Colon (tissue), 2 donors: ENCODE measurements at regions not wholly inside any gene's neighbourhood (a gene's known extent, or its start where the extent isn't known, plus 50 kb on each side); places are given as distances from the start of the nearest gene placed in this dataset.

ENCODE experiments used
- FAIRE-seq: peaks from 2 replicates; lab custom pipeline; 2012; peaks lifted over from hg19 to GRCh38; lab: Jason Lieb, UNC
- donor health status: control.
- donor health status: control.

DNA sequence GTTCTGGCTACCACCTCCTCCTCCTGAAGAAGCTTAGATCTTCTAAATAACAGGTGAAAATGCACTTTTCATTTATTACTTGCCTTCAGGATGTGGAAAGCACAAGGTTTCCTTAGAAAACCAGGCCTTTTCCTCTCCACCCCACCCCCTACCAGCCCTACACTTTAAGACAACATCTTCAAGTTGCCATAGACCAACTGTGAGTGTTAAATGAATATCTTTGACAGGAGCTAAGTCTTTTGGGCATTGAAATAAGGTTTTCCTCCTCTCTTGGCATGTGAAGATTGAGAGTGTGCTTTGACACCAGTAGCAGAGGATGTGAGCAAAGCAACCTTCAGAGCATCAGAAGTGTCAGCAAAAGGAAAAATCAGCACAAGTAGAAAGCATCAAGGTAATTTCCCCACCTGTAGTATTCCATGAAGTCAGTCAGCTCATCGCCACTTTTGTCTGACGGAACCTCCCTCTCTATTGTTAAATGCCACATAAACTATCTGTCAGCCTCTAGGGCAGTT lies 532.3 kb upstream of the MMS22L start:
- FAIRE-seq: no peak

DNA sequence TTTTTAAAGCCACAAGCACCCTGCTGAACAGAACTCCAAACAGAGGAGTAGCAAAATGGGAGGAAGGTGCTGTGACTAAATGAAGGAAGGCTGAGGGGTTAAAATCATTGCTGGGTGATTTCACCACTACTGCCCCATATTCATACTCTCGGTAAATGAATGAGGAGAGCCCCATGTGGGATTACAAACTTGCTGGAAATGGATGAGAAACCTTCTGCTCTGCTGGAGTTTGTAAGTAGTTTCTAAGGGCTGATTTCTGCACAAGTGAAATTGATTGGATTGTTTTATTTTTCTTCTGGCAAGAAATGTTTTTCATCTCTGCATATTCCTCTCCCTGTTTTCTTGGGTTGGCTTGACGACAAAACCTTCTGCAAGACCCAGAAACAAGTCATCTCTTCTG lies 533.5 kb upstream of the MMS22L start:
- FAIRE-seq: no peak

DNA sequence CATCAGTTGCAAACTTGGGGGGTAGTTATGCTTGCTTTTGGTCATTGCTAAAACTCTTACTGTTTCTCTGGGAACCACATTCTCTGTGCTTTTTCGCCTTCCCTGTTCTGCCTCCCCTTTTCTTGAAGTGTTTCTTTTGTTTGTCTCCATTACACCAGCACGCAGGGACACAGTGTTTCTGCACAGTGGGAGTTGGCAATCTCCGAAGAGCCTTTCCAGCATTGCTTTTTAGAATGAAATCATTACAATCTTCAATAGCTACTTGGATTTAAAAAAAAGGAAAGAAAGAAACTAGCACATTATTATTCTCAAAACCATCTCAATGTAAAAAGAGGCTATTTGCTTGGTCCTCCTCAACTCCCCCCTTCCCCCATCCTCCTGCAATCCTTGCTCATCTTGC lies 536.7 kb upstream of the MMS22L start:
- no peak for FAIRE-seq

DNA sequence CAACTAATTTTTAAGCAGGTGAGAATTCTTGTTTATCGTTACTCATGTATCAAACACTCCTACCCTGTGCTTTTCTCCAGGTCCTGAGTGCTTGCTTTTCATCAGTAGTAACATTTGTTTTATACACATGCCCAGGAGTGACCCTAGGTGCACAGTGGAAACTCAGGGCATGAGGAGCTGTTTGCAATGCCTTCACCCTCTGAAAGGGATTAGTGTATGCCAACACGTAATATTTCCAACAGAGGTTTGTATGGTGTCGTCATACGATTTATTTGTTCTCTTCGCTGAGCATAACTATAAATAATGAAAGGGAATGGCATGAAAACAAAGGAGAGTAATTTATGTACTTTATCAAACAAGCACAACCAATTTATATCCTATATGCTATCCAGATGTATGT lies 537.4 kb upstream of the MMS22L start:
- FAIRE-seq: no peak

DNA sequence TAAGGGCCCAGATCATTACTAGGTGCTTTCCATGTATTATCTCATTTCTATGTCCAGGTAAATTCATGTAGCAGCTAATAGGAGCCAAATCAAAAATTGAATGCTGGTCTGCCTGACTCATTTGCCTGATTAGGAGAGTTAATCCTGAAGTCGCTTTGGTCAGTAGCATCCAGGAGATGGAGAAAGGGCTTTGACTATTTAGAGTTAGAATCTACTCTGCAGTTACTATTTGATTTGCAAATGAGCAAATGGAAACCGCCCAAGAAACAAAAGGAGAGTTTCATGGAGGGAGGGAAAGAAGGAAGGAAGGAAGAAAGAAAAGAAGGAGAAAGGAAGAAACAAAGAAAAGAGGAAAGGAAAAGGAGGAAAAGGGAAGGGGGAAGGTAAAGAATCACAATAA lies 539.6 kb upstream of the MMS22L start:
- no peak for FAIRE-seq

DNA sequence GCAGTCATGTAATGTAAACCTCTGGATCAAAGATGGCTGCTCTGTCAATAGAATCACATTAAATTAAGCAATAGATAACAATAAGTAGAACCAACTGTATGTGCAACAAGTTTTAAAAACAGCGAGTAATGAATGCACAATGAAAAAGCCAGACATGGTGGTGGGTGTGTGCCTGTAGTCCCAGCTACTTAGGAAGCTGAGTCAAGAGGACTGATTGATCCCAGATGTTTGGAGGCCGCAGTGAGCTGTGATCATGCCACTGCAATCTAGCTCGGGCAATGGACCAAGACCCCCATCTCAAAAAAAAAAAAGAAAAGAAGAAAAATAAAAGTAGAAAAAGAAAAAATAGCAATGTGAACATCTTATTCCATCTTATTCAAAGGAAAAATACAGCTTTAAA lies 558.7 kb upstream of the MMS22L start:
- FAIRE-seq: no peak

DNA sequence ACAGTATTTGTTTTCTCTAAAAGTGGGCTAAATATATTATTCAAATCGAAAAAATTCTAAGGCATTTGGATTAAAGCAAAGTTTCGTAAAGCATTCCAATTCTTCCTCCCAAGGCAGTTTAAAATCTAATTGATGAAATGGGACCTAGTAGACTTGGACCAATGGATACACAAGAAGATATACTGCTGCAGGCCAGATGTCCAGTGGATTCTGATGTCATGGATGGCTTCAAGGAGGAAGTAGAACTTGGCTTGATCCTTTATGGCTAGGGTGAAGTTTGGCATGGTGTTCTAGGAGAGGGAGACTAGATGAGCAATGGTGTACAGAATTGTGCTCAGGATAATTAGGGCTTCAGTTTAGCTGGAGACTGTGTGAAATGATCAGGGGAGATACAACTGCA lies 559.5 kb upstream of the MMS22L start:
- no peak for FAIRE-seq

DNA sequence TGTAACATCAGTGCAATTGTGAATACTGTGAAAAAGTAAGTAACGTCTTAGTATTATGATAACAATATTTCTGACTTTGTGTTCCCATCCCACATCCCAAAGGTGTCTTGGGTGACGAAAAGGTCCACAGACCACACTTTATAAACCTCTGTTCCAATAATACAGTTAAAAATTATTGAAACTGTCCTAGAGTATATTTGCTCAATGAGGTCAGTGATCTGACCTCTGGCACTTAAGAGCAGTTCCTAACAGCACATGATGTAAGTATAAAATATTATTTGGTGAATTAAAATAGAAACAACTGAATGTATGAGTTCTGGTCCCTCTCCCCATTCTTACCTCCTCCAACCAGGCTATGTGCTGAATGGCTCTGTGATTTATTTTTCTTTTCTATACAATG lies 566.4 kb upstream of the MMS22L start:
- FAIRE-seq: no peak

DNA sequence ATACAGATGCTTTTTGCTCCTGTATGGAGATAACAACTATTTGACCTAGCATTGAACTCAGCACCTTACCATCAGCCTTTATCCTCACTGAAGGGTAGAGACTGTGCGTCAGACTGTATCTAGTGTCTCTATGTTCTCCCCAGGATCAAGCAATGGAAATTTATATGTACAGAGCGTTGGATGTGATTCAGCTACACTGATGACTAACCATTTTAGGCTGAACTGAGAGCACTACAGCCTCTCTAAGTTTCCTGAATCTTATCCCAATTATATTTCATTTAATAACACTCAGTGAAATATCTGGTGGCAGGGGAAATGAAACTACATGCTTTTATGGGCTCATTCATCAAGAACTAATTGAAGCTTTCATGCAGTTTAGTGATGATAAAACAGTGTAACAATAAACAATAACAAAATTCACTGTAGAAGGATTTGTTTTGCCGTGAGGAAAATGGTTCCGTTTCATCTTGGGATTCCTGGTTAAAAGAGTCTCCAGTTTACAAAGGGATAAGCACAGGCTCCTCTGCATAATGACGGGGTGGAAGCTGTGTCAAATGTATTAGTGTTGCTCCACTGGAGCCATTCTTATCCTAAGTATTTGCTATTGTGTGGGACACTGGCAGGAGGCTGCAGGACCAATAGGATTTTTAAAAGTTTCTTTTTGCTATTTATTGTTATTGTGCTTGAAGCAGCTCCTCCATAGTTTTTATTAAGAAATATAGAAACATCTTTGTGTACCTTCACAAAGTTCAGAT lies 567.6 kb upstream of the MMS22L start:
- no peak for FAIRE-seq

DNA sequence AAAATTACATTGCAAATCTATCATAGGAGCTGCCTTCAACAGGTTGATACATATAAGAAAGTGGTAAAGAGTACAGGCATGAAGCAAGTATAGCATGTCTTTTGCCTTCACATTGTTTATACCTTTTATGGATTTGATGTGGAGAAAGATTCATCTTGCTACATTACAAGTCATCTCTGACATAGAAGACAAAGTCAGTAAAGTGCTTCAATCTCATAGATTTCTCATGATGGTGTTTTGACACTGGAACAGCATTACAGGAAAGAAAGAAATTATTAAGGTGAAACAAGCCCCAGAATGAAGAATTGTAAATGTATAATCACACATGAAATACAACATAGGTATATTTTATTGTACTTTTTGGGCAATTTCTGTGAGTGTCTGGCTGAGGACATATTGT lies 580.7 kb upstream of the MMS22L start:
- no peak for FAIRE-seq

DNA sequence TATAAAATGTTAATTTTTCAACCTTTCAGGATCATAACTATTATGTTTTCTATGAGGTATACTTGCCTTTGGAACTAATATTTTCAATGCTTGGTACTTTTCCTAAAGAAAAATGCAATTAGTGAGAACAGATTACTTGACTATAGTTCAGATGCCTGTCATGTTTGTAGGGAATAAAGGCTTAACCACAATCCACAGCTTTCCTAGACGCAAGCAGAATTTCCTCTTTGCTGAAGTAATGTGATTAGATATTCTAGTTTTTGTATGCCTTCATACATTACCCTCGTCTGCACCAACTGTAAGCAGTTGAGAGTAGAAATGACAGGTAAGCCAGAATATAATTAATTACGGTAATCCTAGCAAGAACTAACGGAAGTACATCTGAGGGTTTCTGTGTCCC lies 581.4 kb upstream of the MMS22L start:
- FAIRE-seq: no peak

DNA sequence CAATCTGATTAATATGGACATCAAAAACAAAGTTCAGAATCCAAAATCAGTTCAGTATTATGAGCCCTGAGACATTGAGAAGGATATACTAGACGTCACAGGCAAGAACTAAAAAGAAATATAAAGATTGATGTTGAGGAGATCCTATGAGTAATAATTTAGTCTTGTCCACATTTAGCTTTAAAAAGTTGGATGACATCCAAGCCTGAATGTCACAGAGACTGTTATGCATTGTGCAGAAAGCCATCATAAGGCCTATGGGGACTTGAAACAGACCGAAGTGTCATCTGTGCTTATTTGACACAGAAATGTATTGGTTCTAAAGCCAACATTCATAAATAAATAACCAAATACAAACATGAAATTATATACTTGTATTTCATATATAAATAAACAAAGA lies 581.8 kb upstream of the MMS22L start:
- no peak for FAIRE-seq

DNA sequence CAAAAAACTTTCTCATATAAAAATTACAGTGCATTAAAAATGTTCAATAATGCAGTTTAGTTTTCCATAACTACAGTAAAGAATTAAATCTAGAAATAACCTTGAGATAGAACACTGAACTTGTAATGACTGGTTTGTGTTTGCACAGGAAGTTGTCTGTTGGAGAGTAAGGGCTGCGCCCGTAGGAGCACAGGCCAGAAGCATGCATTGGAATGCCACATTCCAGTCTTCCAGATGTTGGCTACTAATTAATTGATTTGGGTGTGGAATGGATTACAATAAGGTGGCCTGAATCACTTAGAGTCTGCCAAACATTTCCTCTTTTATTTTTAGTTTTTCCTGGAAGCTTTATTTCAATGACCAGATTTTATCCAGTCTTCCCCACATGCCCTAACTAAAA lies 582.6 kb upstream of the MMS22L start:
- no peak for FAIRE-seq

DNA sequence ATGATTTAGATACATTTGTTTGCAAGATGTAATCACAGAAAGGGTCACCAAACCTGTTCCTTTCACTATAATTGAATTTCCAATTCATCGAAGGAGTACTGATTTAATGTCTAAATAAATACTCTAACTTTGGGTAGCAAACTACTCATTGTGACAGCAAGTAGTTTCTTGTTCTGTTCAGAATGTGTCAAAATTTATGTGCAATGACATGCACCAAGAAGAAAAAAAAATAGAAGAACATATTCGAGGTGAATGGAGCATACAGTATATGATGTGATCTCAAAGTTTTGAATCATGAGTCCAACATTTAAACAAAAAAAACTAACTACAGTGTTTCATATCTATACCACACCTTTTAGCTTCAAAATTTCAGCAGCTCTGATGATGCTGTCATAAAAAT lies 583.6 kb upstream of the MMS22L start:
- no peak for FAIRE-seq

DNA sequence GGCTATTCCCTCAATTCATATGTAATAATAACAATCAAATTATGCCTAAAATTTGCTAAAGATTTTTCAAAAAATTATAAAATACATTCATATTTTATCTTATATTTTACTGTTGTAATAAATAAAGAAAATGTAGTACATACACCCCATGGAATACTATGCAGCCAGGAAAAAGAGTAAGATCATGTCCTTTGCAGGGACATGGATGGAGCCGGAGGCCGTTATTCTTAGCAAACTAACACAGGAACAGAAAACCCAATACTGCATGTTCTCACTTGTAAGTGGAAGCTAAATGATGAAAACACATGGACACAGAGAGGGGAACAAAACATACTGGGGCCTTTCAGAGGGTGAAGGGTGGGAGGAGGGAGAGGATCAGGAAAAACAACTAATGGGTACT lies 584.2 kb upstream of the MMS22L start:
- no peak for FAIRE-seq

DNA sequence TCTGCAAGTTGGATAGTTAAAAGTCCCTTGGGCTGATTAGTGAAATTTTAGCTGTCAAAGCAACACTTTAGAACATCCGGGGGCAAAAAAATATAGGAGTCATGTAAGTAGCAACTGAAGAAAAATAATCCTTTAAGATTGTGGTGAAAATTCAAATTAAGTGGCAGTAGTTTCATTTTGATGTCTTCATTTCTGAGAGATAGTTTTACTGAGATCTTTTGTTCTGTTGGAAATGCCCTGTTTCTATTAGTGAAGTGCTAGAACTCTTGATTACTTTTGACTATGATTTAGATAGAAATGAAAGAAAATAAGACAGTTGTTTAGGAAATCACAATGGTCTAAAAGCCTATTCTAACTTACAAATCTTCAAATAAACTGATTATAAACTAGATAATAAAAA lies 587.3 kb upstream of the MMS22L start:
- FAIRE-seq: no peak

DNA sequence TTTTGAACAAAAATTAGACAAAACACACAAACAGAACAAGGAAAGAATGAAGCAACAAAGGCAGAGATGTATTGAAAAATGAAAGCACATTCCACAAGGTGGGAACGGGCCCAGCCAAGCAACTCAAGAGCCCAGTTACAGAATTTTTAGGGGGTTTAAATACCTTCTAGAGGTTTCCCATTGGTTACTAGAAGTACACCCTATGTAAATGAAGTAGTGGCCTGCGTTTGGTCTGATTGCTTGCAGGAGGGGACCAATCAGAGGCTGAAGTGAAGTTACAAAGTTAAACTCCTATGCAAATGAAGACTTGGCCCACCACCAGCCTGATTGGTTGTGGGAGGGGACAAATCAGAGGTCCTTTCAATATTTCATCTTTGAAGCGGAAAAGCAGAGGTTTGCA lies 593.7 kb upstream of the MMS22L start:
- no peak for FAIRE-seq

DNA sequence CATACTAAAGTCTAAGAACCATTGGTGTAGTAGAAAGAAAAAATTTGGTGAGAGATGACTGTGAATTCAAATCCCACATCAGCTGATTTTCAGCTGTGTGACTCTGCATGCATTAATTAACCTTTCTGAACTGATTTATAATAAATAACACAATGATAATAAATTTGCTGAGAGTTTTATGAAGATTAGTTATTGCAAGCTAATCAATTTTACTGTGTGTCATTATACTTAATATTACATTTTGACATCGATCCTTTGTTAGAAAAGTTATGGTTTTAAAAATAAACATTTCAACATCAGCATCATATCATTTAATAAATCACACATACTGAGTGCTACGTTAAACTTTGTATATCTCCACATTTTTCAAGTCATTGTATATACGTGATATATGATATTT lies 599.7 kb upstream of the MMS22L start:
- FAIRE-seq: no peak

DNA sequence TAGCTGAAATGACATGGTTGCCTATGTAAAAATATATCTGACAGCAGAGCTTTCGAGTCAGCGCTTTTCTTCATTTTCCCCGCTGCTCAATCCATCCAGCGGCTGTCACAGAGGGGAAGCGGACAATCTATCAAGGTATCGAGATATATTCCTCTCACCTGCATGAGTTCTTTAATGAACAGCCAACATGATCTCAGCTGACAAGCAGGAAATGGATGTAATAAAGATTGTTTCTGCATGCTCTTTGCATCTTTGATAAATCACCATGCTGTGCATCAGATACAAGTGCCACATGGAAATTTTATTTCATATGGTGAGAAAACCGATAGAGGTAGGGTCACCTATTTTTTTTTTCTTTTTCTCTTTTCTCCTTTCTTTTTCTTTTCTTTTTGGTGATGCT lies 602.3 kb upstream of the MMS22L start:
- FAIRE-seq: no peak

DNA sequence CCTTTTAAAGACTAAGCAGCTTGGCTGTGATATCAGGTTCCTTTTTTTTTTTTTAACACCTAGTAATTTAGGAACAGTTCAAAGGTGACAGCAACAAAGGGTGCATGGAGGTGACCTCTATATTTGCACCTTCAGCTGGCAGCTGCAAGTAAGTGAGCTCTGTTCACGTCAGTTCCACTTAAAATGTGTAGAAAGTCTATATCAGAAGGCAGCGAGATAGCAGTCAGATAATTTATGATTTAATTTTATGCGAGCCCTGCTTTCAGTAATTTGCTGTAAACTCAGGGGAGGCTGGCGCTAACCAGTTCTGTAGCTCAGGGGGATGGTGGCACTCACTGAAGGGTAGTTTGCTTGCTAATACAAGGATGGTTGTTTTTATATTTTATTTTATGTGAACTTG lies 602.8 kb upstream of the MMS22L start:
- FAIRE-seq: no peak

DNA sequence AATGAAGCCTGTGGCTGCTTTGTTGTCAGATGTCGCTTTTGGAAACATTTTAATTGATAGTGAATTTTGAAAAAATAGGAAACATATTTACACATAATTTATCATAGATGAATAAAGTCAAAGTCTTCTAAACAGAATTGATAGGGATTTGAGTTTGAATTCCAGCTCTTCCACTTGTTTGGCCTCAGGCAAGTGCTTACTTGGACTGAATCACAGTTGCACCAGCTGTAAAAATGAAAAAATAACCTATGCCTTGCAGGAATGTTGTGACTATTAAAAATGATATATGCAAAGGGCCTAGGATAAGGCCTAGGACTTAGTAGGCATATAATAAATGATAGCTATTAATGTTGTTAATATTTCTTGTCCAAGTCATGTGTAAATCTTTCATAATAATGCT lies 618.5 kb upstream of the MMS22L start:
- FAIRE-seq: no peak

DNA sequence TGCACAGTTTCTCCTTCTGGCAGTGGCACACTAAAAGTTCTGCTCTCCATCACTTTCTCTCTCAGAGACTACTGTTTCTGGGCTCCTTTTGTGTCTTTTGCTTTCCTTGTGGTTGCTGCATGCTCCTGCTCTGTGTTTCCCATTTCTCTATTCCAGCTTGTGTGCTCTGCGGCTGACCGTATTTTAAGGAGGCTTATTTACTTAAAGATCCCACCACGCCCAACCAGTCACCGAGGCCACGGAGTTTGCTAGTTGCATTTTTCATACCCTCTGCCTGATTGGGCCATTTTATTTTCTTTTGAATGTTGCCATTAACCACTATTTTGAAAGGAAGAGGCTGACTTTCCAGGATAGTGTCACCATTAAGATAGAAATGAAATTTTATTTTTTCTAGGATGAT lies 626.4 kb upstream of the MMS22L start:
- FAIRE-seq: no peak

DNA sequence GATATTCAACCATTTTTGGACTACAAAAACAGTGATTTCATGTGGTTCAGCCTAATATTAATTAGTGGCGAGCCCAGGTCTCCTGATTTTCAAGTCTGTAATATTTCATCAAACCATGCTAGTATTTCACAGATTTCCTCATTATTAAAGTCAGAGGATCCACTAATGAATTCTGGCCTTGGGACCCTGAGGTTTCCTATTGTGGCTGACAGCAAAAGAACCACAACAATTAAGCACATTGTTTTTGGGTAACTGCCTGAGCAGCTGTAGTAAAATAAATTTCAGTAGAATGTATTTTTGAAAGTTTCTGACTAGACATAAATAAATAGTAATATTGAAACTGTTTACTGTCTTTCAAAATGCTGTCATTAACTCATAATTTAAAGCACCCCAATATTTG lies 630.7 kb upstream of the MMS22L start:
- no peak for FAIRE-seq

DNA sequence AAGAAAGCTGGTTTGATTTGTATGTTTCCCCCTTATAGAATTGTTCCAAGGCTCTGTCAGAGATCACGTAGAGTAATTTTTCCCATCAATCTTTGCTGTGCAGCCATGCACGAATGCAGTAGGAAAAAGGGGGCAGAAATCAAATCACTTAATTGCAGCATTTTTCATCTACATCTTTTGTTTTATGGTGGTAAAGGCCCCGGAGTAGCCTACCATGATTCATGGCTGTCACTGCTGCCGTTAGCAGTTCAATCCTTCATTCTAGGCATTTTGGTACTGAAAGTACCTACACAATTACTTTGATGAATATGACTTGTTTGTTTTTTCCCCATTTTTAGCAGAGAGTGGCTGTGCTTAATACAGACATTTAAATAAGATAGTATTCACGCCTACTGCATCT lies 631.9 kb upstream of the MMS22L start:
- FAIRE-seq: no peak

DNA sequence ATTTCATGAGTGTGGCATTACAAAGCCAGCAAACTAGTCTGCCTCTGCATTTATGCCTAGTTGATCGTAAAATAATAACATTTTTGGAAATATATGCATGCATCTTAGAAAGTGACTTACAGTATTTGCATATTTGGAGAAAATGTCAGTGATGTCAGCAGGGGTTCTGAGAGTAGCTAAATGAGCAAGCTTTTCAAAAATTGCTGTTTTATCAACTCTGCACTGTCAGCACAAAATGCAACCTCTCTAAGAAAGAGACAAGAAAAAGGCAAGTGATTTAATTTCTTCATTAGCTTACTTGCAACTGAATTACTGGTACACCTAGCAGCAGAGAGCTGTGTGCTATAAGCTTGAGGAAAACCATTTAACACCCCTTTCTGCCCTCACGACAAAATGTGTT lies 632.5 kb upstream of the MMS22L start:
- no peak for FAIRE-seq
